Ishikawa (cell line): ENCODE measurements at regions not wholly inside any gene's neighbourhood (a gene's known extent, or its start where the extent isn't known, plus 50 kb on each side); places are given as distances from the start of the nearest gene placed in this dataset.

Experiments used
- CEBPB ChIP-seq: IDR thresholded peaks from 2 replicates; pipeline ENCODE4 v1.6.1; 2012
- CREB1 ChIP-seq: IDR thresholded peaks from 2 replicates; pipeline ENCODE4 v1.6.1; 2012; ENCODE audit warnings: low read depth
- EGR1 ChIP-seq: IDR thresholded peaks from 2 replicates; pipeline ENCODE4 v1.6.1; 2012
- EP300 ChIP-seq: IDR thresholded peaks from 2 replicates; pipeline ENCODE4 v1.6.1; 2012; ENCODE audit warnings: borderline replicate concordance
- FOXM1 ChIP-seq: IDR thresholded peaks from 2 replicates; pipeline ENCODE4 v1.6.1; 2012; ENCODE audit warnings: low read depth, borderline replicate concordance
- NFIC ChIP-seq: IDR thresholded peaks from 2 replicates; pipeline ENCODE4 v1.6.1; 2012
- RAD21 ChIP-seq: IDR thresholded peaks from 2 replicates; pipeline ENCODE4 v1.6.1; 2012; ENCODE audit warnings: low read depth
- TAF1 ChIP-seq: IDR thresholded peaks from 2 replicates; pipeline ENCODE4 v1.6.1; 2012; ENCODE audit warnings: low read depth, mild to moderate bottlenecking
- TCF12 ChIP-seq: IDR thresholded peaks from 2 replicates; pipeline ENCODE4 v1.6.1; 2012; ENCODE audit warnings: low read depth
- TEAD4 ChIP-seq: IDR thresholded peaks from 2 replicates; pipeline ENCODE4 v1.6.1; 2012
- YY1 ChIP-seq: IDR thresholded peaks from 2 replicates; pipeline ENCODE4 v1.6.1; 2012; ENCODE audit warnings: low read depth
- ZBTB7A ChIP-seq: IDR thresholded peaks from 2 replicates; pipeline ENCODE4 v1.6.1; 2012; ENCODE audit warnings: low read depth
- TF ChIP-seq, protein P1 (sequence below): IDR thresholded peaks from 2 replicates; pipeline ENCODE4 v1.6.1; 2012; ENCODE audit warnings: low read depth, mild to moderate bottlenecking
- TF ChIP-seq, protein P2 (sequence below): IDR thresholded peaks from 2 replicates; pipeline ENCODE4 v1.6.1; 2012
- TF ChIP-seq, protein P3 (sequence below): IDR thresholded peaks from 2 replicates; pipeline ENCODE4 v1.6.1; 2012

DNA sequence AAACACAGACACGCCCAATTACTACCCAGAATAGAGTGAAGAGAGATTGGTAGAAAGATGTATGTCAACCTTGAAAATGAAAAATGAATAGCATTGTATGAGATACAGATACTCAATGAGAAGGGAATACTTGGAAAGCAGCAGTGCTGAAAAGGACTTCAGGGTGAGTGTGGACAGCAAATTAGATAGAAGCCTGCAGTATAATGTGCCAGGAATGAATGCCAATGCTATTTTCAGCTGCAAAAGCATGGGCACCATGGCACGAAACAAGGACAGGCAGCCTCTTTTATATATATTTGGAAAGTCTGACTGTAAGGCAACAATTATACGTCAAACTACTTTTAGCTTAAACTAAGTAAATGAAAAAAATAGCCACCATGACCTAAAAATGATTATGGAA is 118.2 kb downstream of the PTCHD4 start:
- no peak for TF ChIP-seq FOXM1
- TF ChIP-seq, protein P1, sequence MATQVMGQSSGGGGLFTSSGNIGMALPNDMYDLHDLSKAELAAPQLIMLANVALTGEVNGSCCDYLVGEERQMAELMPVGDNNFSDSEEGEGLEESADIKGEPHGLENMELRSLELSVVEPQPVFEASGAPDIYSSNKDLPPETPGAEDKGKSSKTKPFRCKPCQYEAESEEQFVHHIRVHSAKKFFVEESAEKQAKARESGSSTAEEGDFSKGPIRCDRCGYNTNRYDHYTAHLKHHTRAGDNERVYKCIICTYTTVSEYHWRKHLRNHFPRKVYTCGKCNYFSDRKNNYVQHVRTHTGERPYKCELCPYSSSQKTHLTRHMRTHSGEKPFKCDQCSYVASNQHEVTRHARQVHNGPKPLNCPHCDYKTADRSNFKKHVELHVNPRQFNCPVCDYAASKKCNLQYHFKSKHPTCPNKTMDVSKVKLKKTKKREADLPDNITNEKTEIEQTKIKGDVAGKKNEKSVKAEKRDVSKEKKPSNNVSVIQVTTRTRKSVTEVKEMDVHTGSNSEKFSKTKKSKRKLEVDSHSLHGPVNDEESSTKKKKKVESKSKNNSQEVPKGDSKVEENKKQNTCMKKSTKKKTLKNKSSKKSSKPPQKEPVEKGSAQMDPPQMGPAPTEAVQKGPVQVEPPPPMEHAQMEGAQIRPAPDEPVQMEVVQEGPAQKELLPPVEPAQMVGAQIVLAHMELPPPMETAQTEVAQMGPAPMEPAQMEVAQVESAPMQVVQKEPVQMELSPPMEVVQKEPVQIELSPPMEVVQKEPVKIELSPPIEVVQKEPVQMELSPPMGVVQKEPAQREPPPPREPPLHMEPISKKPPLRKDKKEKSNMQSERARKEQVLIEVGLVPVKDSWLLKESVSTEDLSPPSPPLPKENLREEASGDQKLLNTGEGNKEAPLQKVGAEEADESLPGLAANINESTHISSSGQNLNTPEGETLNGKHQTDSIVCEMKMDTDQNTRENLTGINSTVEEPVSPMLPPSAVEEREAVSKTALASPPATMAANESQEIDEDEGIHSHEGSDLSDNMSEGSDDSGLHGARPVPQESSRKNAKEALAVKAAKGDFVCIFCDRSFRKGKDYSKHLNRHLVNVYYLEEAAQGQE = no peak
- TF ChIP-seq EP300 = no peak
- no peak for TF ChIP-seq ZBTB7A
- TF ChIP-seq CEBPB = no peak
- no peak for TF ChIP-seq TCF12
- TF ChIP-seq, protein P2, sequence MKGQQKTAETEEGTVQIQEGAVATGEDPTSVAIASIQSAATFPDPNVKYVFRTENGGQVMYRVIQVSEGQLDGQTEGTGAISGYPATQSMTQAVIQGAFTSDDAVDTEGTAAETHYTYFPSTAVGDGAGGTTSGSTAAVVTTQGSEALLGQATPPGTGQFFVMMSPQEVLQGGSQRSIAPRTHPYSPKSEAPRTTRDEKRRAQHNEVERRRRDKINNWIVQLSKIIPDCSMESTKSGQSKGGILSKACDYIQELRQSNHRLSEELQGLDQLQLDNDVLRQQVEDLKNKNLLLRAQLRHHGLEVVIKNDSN = no peak
- no peak for TF ChIP-seq TAF1
- no peak for TF ChIP-seq EGR1
- TF ChIP-seq, protein P3, sequence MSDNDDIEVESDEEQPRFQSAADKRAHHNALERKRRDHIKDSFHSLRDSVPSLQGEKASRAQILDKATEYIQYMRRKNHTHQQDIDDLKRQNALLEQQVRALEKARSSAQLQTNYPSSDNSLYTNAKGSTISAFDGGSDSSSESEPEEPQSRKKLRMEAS = no peak
- TF ChIP-seq RAD21 = no peak

DNA sequence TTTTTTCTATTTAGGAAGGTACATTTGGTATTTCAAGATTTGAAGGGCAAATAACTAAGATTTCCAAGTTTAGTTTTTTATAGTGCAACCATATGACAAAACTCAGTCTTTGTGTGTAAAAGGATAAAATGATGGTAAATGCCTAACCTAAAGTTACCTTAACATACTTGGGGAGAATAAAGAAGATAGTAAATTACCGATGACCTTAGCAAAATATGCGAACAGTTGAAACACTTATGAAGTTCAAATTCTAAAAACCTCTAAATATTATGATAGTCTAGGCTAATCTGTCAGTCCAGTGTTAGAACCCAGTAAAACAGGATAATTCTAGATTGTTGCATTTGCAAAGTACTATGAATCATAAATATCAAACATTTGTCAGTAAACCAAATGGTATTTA is 127.5 kb downstream of the PTCHD4 start:
- TF ChIP-seq FOXM1 = no peak
- TF ChIP-seq, protein P3 = no peak
- no peak for TF ChIP-seq YY1
- TF ChIP-seq CREB1 = no peak
- TF ChIP-seq TEAD4 = no peak
- TF ChIP-seq NFIC = no peak
- TF ChIP-seq, protein P2 = no peak
- TF ChIP-seq EP300 = no peak
- no peak for TF ChIP-seq TAF1
- TF ChIP-seq EGR1 = no peak
- no peak for TF ChIP-seq TCF12
- no peak for TF ChIP-seq RAD21
- no peak for TF ChIP-seq CEBPB
- TF ChIP-seq, protein P1 = no peak
- no peak for TF ChIP-seq ZBTB7A

DNA sequence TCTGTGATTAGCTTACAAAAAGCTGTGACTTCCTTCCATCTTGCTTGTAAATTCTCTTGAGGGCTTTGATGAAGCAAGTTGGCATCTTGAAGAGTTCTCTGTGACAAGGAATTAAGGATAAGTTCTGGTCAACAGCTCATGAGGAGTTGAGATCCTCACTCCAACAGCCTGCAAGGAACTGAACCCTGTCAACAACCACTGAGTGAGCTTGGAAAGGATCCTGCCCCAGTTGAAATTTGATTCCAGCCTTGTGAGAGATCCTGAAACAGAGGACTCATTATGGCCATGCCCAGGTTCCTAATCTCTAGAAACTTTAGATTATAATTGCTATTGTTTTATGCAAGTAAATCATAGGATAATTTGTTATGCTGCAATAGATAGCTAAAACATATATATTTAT is 133.7 kb downstream of the PTCHD4 start:
- TF ChIP-seq CEBPB = no peak
- no peak for TF ChIP-seq FOXM1
- TF ChIP-seq RAD21 = no peak
- TF ChIP-seq EGR1 = no peak
- TF ChIP-seq YY1 = no peak
- TF ChIP-seq ZBTB7A = no peak
- TF ChIP-seq TEAD4 = no peak
- no peak for TF ChIP-seq TAF1
- no peak for TF ChIP-seq EP300
- TF ChIP-seq, protein P3 = no peak
- TF ChIP-seq NFIC = no peak
- TF ChIP-seq, protein P2 = no peak
- no peak for TF ChIP-seq CREB1
- TF ChIP-seq, protein P1 = no peak
- no peak for TF ChIP-seq TCF12

DNA sequence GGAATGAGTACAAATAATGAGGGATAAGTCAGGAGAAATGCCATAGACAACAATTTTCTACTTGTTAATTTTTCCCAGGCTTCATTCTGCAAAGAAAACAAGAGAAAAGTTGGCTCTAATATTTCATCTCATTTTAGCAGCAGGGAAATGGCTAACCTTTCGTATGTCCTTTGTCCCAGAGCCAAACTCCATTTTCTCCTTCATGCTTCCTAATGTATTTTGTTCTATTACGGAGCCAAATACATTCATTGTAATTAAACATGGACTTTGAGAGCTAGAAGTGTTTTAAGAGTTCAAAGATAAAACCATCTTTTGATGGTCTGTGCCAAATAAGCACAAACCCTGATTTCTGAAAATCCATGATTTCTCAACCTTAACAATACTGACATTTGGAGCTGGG is 136.9 kb downstream of the PTCHD4 start:
- TF ChIP-seq ZBTB7A = no peak
- TF ChIP-seq, protein P2 = no peak
